B cell (primary cell): ENCODE measurements at regions not wholly inside any gene's neighbourhood (a gene's known extent, or its start where the extent isn't known, plus 50 kb on each side); places are given as distances from the start of the nearest gene placed in this dataset.

Experiments used
- ATAC-seq: fragments of 200-7000 bp; cut with Tn5 transposase; one replicate; pipeline ENCODE4 v1.10.0; 2021; ENCODE audit warnings: low read depth, mild to moderate bottlenecking, moderate number of reproducible peaks, moderate library complexity
- CTCF ChIA-PET: fragments of 350-600 bp; sonication (Branson Sonifier 250); formaldehyde crosslinking; loops from one replicate; lab custom pipeline; 2021; ENCODE audit warnings: antibody characterized with exemption, inconsistent platforms; lab: Charles Lee
- POLR2A ChIA-PET: fragments of 350-600 bp; sonication (Branson Sonifier 250); formaldehyde crosslinking; loops from one replicate; lab custom pipeline; 2021; ENCODE audit warnings: antibody characterized with exemption; lab: Charles Lee
- DNase-seq: peaks from one replicate; pipeline ENCODE4 v3.0.0; 2013
- H2AFZ ChIP-seq: 2 replicates; pipeline ENCODE4 v1.6.1; 2012; ENCODE audit warnings: mild to moderate bottlenecking, low read depth, low read length; ENCODE audit not compliant: insufficient read depth, poor library complexity, severe bottlenecking
- H3K27ac ChIP-seq, 2 donors: 1 replicate in 1 of 2; 2 replicates in 1 of 2; pipeline ENCODE4 v1.5.1; 2012 to 2013; ENCODE audit warnings: low read length in 2 of 2, mild to moderate bottlenecking in 2 of 2, moderate library complexity in 1 of 2
- H3K27me3 ChIP-seq, 4 experiments: fragments of 200-600 bp in 1 of 4; sonication (generic) in 1 of 4; replicated peaks in 1 of 4; 1 replicate in 2 of 4; 2 replicates in 2 of 4; pipeline versions ENCODE4 v1.6.1 to v1.7.0; 2013 to 2016; ENCODE audit warnings: low read length in 3 of 4, mild to moderate bottlenecking in 2 of 4, mixed read lengths in 1 of 4, moderate library complexity in 1 of 4; ENCODE audit not compliant: insufficient read depth in 4 of 4, control insufficient read depth in 3 of 4; ENCODE audit errors: control extremely low read depth in 1 of 4
- H3K36me3 ChIP-seq, 2 experiments: replicated peaks in 1 of 2; 1 replicate in 1 of 2; 2 replicates in 1 of 2; pipeline versions ENCODE4 v1.6.1 to v1.7.1; 2013; ENCODE audit warnings: low read length in 1 of 2; ENCODE audit not compliant: insufficient read depth in 2 of 2, control insufficient read depth in 1 of 2; ENCODE audit errors: control extremely low read depth in 1 of 2, extremely low read depth in 1 of 2
- H3K4me1 ChIP-seq, 2 donors: fragments of 200-600 bp in 1 of 2; sonication (generic) in 1 of 2; 1 replicate in 1 of 2; 2 replicates in 1 of 2; pipeline versions ENCODE4 v1.5.1 to v1.6.1; 2013 to 2017; ENCODE audit warnings: low read length in 2 of 2; ENCODE audit not compliant: control insufficient read depth in 2 of 2, insufficient read depth in 2 of 2
- H3K4me2 ChIP-seq: replicated peaks from 2 replicates; pipeline ENCODE3; 2012; ENCODE audit warnings: mild to moderate bottlenecking, low read depth, low read length; ENCODE audit not compliant: poor library complexity, severe bottlenecking
- H3K4me3 ChIP-seq, 5 experiments: fragments of 200-600 bp in 1 of 5; sonication (generic) in 1 of 5; 1 replicate in 3 of 5; 2 replicates in 2 of 5; pipeline versions ENCODE4 v1.5.1 to v1.7.0; 2011 to 2016; ENCODE audit warnings: low read length in 4 of 5, mild to moderate bottlenecking in 4 of 5, low read depth in 2 of 5, control low read depth in 1 of 5, moderate library complexity in 1 of 5; ENCODE audit not compliant: insufficient read depth in 1 of 5; ENCODE audit errors: control extremely low read depth in 1 of 5, extremely low read depth in 1 of 5
- H3K79me2 ChIP-seq: fragments of 200-600 bp; sonication (generic); one replicate; pipeline ENCODE4 v1.6.0; 2016; ENCODE audit warnings: low read length; ENCODE audit not compliant: control insufficient read depth, insufficient read depth
- H3K9ac ChIP-seq: fragments of 200-600 bp; sonication (generic); 2 replicates; pipeline ENCODE4 v1.6.1; 2017; ENCODE audit warnings: mild to moderate bottlenecking, low read length, moderate library complexity
- H3K9me3 ChIP-seq, 3 donors: one replicate each; pipeline versions ENCODE4 v1.6.1 to v1.7.1; 2013; ENCODE audit warnings: low read length in 2 of 3; ENCODE audit not compliant: control insufficient read depth in 2 of 3, insufficient read depth in 1 of 3; ENCODE audit errors: control extremely low read depth in 1 of 3
- H4K20me1 ChIP-seq: 2 replicates; pipeline ENCODE4 v1.6.0; 2012; ENCODE audit warnings: mild to moderate bottlenecking, low read length; ENCODE audit not compliant: insufficient read depth, control insufficient read depth, poor library complexity, severe bottlenecking
- H3K27ac Mint-ChIP-seq: one replicate; pipeline ENCODE4 v1.8.0; 2021; ENCODE audit warnings: mixed read lengths
- H3K27me3 Mint-ChIP-seq: one replicate; pipeline ENCODE4 v1.8.0; 2021; ENCODE audit warnings: mixed read lengths
- H3K4me1 Mint-ChIP-seq: one replicate; pipeline ENCODE4 v1.8.0; 2021; ENCODE audit warnings: mixed read lengths
- H3K4me3 Mint-ChIP-seq: one replicate; pipeline ENCODE4 v1.8.0; 2021; ENCODE audit warnings: mixed read lengths
- H3K9me3 Mint-ChIP-seq: one replicate; pipeline ENCODE4 v1.8.0; 2022; ENCODE audit warnings: mixed read lengths; ENCODE audit not compliant: insufficient read depth
- EZH2 ChIP-seq: IDR thresholded peaks from 2 replicates; pipeline ENCODE4 v1.6.1; 2012; ENCODE audit warnings: borderline replicate concordance, low read depth, mild to moderate bottlenecking, moderate library complexity, low read length; ENCODE audit not compliant: insufficient read depth, poor library complexity, severe bottlenecking
- WGBS: methylation state at CpG from one replicate; pipeline ENCODE4 v1.1.5; 2013; ENCODE audit warnings: missing lambda C conversion rate; ENCODE audit not compliant: insufficient coverage; 5-methylcytosine and 5-hydroxymethylcytosine counted together
- intact Hi-C: fragments of 100-400 bp; cut with micrococcal nuclease; formaldehyde crosslinking; loops from one replicate; pipeline ENCODE4 v1.10.0; 2022
- TF ChIP-seq, protein P1 (sequence below): fragments of 200-600 bp; IDR thresholded peaks from one replicate; pipeline ENCODE4 v1.8.0; 2022; ENCODE audit warnings: antibody characterized with exemption, mild to moderate bottlenecking

DNA sequence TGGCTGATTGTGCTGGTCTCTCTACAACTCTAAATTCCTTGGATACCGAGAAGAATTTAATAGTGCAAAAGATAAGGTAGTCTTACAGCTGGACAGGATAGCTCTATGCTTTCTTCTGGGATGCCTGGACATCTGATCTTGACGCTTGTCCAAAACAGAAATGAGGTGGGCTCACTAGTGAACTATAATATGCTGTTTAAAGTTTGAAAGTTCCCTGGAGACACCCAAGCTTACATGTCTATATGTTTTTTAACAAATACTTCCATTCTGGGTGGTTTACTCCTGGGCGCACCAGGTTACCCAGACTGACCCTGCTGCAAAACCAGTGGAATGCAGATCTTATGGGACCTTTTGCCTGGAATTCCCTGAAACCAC, 702.1 kb upstream of the COBL start:
- Histone ChIP-seq H3K9ac (no peak overlapping the region), H3K4me3 (no peak overlapping the region), H3K27me3 (no peaks in the 10 kb centered on the region), H3K4me1 (no peaks in the 10 kb centered on the region), H3K4me2 (no peak overlapping the region), H3K27ac (no peak overlapping the region), H2AFZ (no peak overlapping the region), H3K36me3 (no peaks in the 10 kb centered on the region), H4K20me1 (no peaks in the 10 kb centered on the region), H3K79me2 (no peaks in the 10 kb centered on the region), H3K9me3 (no peaks in the 10 kb centered on the region)
- intact Hi-C loops, result no loop called here
- no peaks in the 10 kb centered on the region for H3K4me1 Mint-ChIP-seq
- no peak overlapping the region for H3K27ac Mint-ChIP-seq
- TF ChIP-seq EZH2, result no peak
- TF ChIP-seq, protein P1, sequence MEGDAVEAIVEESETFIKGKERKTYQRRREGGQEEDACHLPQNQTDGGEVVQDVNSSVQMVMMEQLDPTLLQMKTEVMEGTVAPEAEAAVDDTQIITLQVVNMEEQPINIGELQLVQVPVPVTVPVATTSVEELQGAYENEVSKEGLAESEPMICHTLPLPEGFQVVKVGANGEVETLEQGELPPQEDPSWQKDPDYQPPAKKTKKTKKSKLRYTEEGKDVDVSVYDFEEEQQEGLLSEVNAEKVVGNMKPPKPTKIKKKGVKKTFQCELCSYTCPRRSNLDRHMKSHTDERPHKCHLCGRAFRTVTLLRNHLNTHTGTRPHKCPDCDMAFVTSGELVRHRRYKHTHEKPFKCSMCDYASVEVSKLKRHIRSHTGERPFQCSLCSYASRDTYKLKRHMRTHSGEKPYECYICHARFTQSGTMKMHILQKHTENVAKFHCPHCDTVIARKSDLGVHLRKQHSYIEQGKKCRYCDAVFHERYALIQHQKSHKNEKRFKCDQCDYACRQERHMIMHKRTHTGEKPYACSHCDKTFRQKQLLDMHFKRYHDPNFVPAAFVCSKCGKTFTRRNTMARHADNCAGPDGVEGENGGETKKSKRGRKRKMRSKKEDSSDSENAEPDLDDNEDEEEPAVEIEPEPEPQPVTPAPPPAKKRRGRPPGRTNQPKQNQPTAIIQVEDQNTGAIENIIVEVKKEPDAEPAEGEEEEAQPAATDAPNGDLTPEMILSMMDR, result peak; percentile 3
- DNase-seq (no peak), ATAC-seq (no peak)
- H3K27me3 Mint-ChIP-seq, result no peaks in the 10 kb centered on the region
- ChIA-PET CTCF (no interaction called here), POLR2A (no interaction called here)
- no peak overlapping the region for H3K4me3 Mint-ChIP-seq
- H3K9me3 Mint-ChIP-seq, result no peaks in the 10 kb centered on the region
- WGBS, result 100% methylated on average over 2 of the region's 3 CpGs

DNA sequence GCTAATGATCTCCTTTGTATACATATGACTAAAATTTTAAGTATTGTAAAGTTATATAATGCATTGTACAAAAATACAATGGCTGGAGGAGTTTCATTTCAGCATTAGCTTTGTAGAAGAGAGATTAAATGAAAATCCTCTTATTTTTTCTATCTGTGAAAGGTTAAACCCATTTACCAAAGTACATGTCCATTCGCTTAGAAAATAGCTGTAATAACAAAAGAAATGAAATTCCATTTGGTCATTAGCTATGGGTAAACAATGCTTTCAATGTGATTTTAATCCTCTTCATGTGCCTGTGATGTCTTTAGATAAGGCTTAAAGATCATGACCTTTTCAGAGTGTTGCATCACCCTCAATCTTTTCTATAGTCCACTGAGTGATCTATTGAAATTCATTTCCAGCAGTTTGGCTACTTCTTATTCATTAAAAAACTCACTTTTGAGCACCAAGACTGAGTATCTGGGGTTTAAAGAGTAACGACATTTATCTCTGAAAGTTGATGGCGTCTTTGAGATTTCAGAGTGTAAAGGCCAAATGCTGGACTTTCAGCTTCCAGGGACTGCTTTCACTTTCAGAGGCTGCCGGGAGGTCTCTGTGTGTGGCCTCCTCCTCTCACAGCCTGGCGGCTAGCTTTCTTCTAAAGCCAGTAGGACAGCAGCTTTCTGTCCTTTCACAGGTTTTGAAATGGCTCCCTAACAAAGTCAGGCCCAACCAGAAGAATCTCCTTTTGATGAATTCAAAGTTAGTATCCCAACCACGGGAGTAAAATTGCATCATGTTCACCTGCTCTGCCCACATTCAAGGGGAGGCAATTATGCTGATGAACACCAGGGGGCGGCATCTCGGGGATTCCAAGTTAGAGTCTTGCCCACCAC, 701.4 kb upstream of the COBL start:
- WGBS, result 32% methylated on average over 6 of the region's 8 CpGs
- H3K4me1 Mint-ChIP-seq, result no peaks in the 10 kb centered on the region
- Histone ChIP-seq H3K9me3 (no peaks in the 10 kb centered on the region), H3K79me2 (no peaks in the 10 kb centered on the region), H3K4me3 (no peak overlapping the region), H2AFZ (no peak overlapping the region), H4K20me1 (no peaks in the 10 kb centered on the region), H3K4me2 (no peak overlapping the region), H3K27ac (no peak overlapping the region), H3K4me1 (no peaks in the 10 kb centered on the region), H3K36me3 (no peaks in the 10 kb centered on the region), H3K27me3 (no peaks in the 10 kb centered on the region), H3K9ac (no peak overlapping the region)
- no peaks in the 10 kb centered on the region for H3K9me3 Mint-ChIP-seq
- no peak for DNase-seq
- no peaks in the 10 kb centered on the region for H3K27me3 Mint-ChIP-seq
- no peak overlapping the region for H3K4me3 Mint-ChIP-seq
- ChIA-PET CTCF (no interaction called here), POLR2A (no interaction called here)
- TF ChIP-seq, protein P1, result peak; percentile 23
- TF ChIP-seq EZH2, result no peak
- H3K27ac Mint-ChIP-seq, result no peak overlapping the region
- no peak for ATAC-seq
- intact Hi-C loops, result no loop called here
